GM20431 (cell line): ENCODE measurements at regions not wholly inside any gene's neighbourhood (a gene's known extent, or its start where the extent isn't known, plus 50 kb on each side); places are given as distances from the start of the nearest gene placed in this dataset.
"Not testable (repeated sequence)": the region's sequence is repeated elsewhere in the genome, so short reads cannot be mapped to it uniquely, and the experiment has no call there.

ENCODE experiments used
- in situ Hi-C: fragments of 300-500 bp; cut with MseI, MboI; formaldehyde crosslinking; loops from one replicate; pipeline ENCODE4 v1.15.0; 2020; ENCODE audit warnings: low sequenced_read_pairs; ENCODE audit not compliant: unreplicated experiment

DNA sequence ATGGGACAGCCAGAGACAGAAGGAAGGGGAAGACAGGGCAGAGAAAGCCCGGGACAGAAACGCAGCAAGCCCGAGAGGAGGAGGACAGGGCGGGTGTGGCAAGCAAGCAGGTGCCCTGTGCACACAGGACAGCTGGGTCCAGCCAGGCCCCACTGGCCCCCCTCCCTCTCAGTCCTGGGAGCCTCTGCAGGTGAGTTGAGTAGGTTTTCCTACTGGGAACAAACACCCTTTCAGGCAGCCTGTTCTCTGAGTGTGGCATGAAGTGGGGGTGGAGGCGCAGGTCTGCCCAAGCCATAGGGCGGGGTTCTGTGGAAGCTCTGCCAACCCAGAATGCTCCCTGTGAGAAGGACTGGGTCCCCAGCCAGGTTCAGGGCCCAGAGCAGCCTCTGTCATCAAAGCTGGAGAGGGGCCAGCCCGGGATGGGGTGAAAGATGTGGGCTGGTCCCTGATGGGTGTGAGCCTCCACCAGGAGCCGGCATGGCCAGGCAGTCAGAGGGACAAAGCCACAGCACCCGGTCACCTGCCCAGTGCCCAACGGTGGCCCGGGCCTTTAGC lies 129.4 kb downstream of the TFCP2L1 start:
- in situ Hi-C loops = no loop called here

DNA sequence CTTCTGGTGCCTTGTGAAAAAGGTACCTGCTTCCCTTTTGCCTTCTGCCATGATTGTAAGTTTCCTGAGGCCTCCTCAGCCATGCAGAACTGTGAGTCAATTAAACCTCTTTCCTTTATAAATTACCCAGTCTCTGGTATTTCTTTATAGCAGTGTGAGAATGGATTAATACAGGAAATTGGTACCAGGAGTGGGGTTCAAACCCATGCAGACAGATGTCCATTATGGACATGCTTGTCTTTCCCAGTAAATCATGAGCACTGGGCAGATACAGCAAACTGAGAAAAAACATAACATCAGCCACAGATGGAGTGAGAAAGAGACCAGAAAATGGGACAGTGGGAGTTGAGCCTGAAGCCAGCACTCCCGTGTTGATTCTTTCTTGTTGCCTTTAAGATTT lies 127.5 kb downstream of the TFCP2L1 start:
- in situ Hi-C loops = not testable (repeated sequence)

DNA sequence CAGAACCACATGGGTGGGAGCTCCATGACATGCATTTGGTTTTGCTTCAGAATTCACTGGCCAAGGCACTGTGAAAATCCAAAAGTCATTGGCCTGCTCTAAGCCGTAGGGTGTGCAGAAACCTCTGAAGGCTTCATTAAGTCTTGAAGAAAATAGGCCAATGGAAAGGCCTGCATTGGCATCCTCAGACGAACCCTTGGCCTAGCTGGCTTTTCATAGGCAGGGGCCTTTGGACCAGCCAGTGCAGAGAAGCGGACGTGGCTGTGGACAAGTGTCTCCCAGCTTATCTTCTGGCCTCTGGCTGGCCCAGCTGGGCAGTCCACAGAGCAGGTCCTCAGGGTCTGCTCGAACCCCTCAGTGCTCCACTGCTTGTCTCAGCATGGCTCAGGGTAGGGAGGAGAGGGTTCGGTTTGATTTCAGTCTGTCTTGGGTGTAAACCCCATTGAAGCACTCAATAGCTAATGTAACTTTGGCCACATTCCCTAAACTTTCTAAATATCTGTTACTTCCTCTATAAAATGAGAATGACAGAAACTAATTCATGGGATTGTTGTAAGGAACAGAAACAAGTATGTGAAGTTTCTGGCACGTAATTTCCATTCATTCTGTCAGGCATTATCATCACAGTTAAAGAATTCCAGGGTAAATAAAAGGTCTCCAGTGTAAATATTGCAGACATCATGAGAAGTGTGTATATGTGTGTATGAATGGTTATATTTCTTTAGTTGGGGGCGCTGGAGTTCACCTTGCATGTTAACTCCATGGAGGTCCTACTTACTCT lies 125.5 kb downstream of the TFCP2L1 start:
- in situ Hi-C loops = no loop called here

- in situ Hi-C loops = no loop called here
Observed at GRCh38 chr2:121160366-121160765, 124.6 kb downstream of the TFCP2L1 start.

DNA sequence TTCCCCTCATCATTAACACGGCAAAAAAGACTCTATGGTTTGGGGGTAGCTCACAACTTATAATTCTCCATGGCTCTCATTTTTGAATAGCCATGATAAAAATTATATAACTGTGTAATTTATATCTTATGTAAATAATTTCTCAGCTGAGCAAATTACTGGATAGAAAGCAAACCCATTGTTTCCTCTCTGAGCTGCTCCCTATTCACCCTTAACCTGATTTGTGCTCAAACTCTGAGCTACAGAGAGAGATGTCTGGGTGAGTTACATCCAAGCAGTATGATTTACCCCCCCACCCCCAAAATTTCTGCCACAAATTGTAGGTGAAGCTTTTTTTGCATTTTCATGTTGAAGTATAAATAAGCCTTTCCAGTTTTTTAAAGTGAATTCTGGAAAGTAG lies 123.7 kb downstream of the TFCP2L1 start:
- in situ Hi-C loops = no loop called here

DNA sequence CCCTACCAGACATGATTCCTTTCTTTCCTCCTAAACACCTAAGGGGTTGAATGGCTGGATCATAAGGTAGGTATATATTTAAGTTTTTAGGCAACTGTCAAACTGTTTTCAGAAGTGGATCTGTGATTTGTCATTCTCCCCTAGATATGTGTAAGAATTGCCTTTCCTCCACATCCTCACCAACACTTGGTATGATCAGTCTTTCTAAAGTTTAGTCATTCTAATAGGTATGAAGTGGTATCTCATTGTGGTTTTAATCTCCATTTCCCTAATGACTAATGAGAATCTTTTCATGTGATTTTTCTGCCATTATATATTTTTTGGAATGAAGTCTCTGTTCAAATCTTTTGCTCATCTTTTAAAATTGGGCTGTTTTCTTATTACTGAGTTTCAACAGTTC lies 122.1 kb downstream of the TFCP2L1 start:
- in situ Hi-C loops = no loop called here

GRCh38 chr2:121164042-121164441 lies 121.0 kb downstream of the TFCP2L1 start:
- in situ Hi-C loops = no loop called here

- in situ Hi-C loops = no loop called here
Observed at GRCh38 chr2:121165038-121165542, 119.9 kb downstream of the TFCP2L1 start.
